Neural cell (in vitro differentiated cells): ENCODE measurements at regions not wholly inside any gene's neighbourhood (a gene's known extent, or its start where the extent isn't known, plus 50 kb on each side); places are given as distances from the start of the nearest gene placed in this dataset.

Source experiments
- H2AFZ ChIP-seq: fragments of 200-600, 300-800 bp; sonication (generic), shearing (Covaris generic); 2 replicates; pipeline ENCODE4 v1.6.0; 2014; ENCODE audit warnings: low read depth, mild to moderate bottlenecking, antibody characterized with exemption, low read length, moderate library complexity
- H3F3A ChIP-seq: fragments of 200-600 bp; shearing (Covaris generic); 2 replicates; pipeline ENCODE4 v1.6.1; 2016; ENCODE audit warnings: mild to moderate bottlenecking, moderate library complexity, mixed read lengths, antibody characterized with exemption, low read length; ENCODE audit not compliant: insufficient read depth, poor library complexity, severe bottlenecking
- H3K27ac ChIP-seq: fragments of 200-600, 300-800 bp; sonication (generic), shearing (Covaris generic); 2 replicates; pipeline ENCODE4 v1.5.1; 2014; ENCODE audit warnings: mild to moderate bottlenecking, low read length, moderate library complexity
- H3K27me3 ChIP-seq: fragments of 300-800, 200-600 bp; sonication (generic), shearing (Covaris generic); 2 replicates; pipeline ENCODE4 v1.6.0; 2014; ENCODE audit warnings: mild to moderate bottlenecking, low read depth, low read length, moderate library complexity; ENCODE audit not compliant: insufficient read depth
- H3K36me3 ChIP-seq: fragments of 300-800, 200-600 bp; sonication (generic), shearing (Covaris generic); 2 replicates; pipeline ENCODE4 v1.5.1; 2014; ENCODE audit warnings: mild to moderate bottlenecking, antibody characterized with exemption, low read length, moderate library complexity; ENCODE audit not compliant: insufficient read depth
- H3K4me2 ChIP-seq: fragments of 300-800, 200-600 bp; sonication (generic), shearing (Covaris generic); 2 replicates; pipeline ENCODE4 v1.6.0; 2014; ENCODE audit warnings: mild to moderate bottlenecking, low read length
- H3K4me3 ChIP-seq: fragments of 300-800, 200-600 bp; sonication (generic), shearing (Covaris generic); 2 replicates; pipeline ENCODE4 v1.5.1; 2014; ENCODE audit warnings: mild to moderate bottlenecking, low read length, moderate library complexity
- H3K79me2 ChIP-seq: fragments of 200-600 bp; shearing (Covaris generic); replicated peaks from 2 replicates; pipeline ENCODE4 v1.6.0; 2014; ENCODE audit warnings: mild to moderate bottlenecking, low read length, moderate library complexity; ENCODE audit not compliant: insufficient read depth
- H3K9ac ChIP-seq: fragments of 300-800, 200-600 bp; sonication (generic), shearing (Covaris generic); 2 replicates; pipeline ENCODE4 v1.6.1; 2016; ENCODE audit warnings: mild to moderate bottlenecking, low read length, mixed read lengths
- H3K9me2 ChIP-seq: fragments of 200-600 bp; shearing (Covaris generic); 2 replicates; pipeline ENCODE4 v1.6.1; 2016; ENCODE audit warnings: mild to moderate bottlenecking, low read length, mixed read lengths; ENCODE audit not compliant: insufficient read depth
- H3K9me3 ChIP-seq: fragments of 200-600, 300-800 bp; sonication (generic), shearing (Covaris generic); 2 replicates; pipeline ENCODE4 v1.6.1; 2016; ENCODE audit warnings: mild to moderate bottlenecking, mixed run types, low read length, moderate library complexity, mixed read lengths
- H4K20me1 ChIP-seq: fragments of 200-600 bp; shearing (Covaris generic); 2 replicates; pipeline ENCODE4 v1.6.1; 2016; ENCODE audit warnings: mild to moderate bottlenecking, mixed run types; ENCODE audit not compliant: insufficient read depth
- CTCF ChIP-seq: fragments of 450-650 bp; IDR thresholded peaks from 2 replicates; pipeline ENCODE4 v1.5.1; 2014; ENCODE audit warnings: antibody characterized with exemption, mild to moderate bottlenecking, moderate library complexity; ENCODE audit not compliant: poor library complexity, severe bottlenecking
- EP300 ChIP-seq: fragments of 450-650 bp; conservative IDR thresholded peaks from 2 replicates; pipeline ENCODE4 v1.6.1; 2014; ENCODE audit warnings: antibody characterized with exemption, mild to moderate bottlenecking, moderate library complexity; ENCODE audit not compliant: poor library complexity, severe bottlenecking
- EZH2 ChIP-seq: fragments of 200-600, 300-800 bp; shearing (Covaris generic), sonication (generic); IDR thresholded peaks from 2 replicates; pipeline ENCODE4 v1.6.1; 2014; ENCODE audit warnings: antibody characterized with exemption, low read length, borderline replicate concordance, mild to moderate bottlenecking; ENCODE audit not compliant: insufficient read depth, poor library complexity, severe bottlenecking
- MXI1 ChIP-seq: fragments of 450-650 bp; conservative IDR thresholded peaks from 2 replicates; pipeline ENCODE4 v1.6.1; 2014; ENCODE audit warnings: antibody characterized with exemption, mild to moderate bottlenecking; ENCODE audit not compliant: poor library complexity, severe bottlenecking
- POLR2AphosphoS5 ChIP-seq: IDR thresholded peaks from 2 replicates; pipeline ENCODE4 v1.6.1; 2012
- RAD21 ChIP-seq: fragments of 450-650 bp; conservative IDR thresholded peaks from 2 replicates; pipeline ENCODE4 v1.6.1; 2014; ENCODE audit warnings: antibody characterized with exemption, mild to moderate bottlenecking, moderate library complexity
- SMC3 ChIP-seq: fragments of 450-650 bp; conservative IDR thresholded peaks from 2 replicates; pipeline ENCODE4 v1.6.1; 2014; ENCODE audit warnings: antibody characterized with exemption, mild to moderate bottlenecking, moderate library complexity; ENCODE audit not compliant: poor library complexity
- TAF1 ChIP-seq: IDR thresholded peaks from 2 replicates; pipeline ENCODE4 v1.6.1; 2012; ENCODE audit warnings: low read depth
- TF ChIP-seq, protein P1 (sequence below): IDR thresholded peaks from 2 replicates; pipeline ENCODE4 v1.6.1; 2012; ENCODE audit warnings: borderline replicate concordance

DNA sequence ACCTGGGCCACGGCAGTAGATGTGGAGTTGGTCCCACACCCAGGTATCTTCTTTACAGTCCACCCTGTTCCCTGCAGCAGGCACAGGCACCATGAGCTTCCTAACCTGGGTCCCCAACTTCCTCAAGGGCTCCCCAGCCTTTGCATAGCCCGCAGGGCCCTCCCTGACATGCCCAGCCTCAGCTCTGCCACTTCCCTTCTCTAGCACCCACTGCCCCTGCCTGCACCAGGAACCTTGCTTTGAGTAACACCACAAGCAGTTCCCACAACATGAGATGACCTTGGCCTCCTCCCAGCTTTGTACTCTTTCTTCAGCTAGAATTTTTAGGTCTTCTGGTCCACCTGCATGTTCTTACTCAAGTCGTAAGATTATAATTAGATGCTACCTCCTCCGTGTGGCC lies 92.2 kb upstream of the ZPBP start:
- H3K27ac ChIP-seq = no peak overlapping the region
- no peaks in the 10 kb centered on the region for H3K9me3 ChIP-seq
- H3K27me3 ChIP-seq = no peaks in the 10 kb centered on the region
- no peak overlapping the region for H3K9ac ChIP-seq
- no peak overlapping the region for H3K4me2 ChIP-seq
- no peak for TF ChIP-seq TAF1
- no peak for TF ChIP-seq EZH2
- TF ChIP-seq SMC3 = no peak
- TF ChIP-seq POLR2AphosphoS5 = no peak
- TF ChIP-seq CTCF = no peak
- TF ChIP-seq EP300 = no peak
- no peak for TF ChIP-seq RAD21
- TF ChIP-seq, protein P1, sequence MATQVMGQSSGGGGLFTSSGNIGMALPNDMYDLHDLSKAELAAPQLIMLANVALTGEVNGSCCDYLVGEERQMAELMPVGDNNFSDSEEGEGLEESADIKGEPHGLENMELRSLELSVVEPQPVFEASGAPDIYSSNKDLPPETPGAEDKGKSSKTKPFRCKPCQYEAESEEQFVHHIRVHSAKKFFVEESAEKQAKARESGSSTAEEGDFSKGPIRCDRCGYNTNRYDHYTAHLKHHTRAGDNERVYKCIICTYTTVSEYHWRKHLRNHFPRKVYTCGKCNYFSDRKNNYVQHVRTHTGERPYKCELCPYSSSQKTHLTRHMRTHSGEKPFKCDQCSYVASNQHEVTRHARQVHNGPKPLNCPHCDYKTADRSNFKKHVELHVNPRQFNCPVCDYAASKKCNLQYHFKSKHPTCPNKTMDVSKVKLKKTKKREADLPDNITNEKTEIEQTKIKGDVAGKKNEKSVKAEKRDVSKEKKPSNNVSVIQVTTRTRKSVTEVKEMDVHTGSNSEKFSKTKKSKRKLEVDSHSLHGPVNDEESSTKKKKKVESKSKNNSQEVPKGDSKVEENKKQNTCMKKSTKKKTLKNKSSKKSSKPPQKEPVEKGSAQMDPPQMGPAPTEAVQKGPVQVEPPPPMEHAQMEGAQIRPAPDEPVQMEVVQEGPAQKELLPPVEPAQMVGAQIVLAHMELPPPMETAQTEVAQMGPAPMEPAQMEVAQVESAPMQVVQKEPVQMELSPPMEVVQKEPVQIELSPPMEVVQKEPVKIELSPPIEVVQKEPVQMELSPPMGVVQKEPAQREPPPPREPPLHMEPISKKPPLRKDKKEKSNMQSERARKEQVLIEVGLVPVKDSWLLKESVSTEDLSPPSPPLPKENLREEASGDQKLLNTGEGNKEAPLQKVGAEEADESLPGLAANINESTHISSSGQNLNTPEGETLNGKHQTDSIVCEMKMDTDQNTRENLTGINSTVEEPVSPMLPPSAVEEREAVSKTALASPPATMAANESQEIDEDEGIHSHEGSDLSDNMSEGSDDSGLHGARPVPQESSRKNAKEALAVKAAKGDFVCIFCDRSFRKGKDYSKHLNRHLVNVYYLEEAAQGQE = no peak
- no peak for TF ChIP-seq MXI1
- H4K20me1 ChIP-seq = no peaks in the 10 kb centered on the region
- no peak overlapping the region for H2AFZ ChIP-seq
- H3K4me3 ChIP-seq = no peak overlapping the region
- no peaks in the 10 kb centered on the region for H3F3A ChIP-seq
- no peaks in the 10 kb centered on the region for H3K9me2 ChIP-seq
- H3K79me2 ChIP-seq = no peaks in the 10 kb centered on the region
- no peaks in the 10 kb centered on the region for H3K36me3 ChIP-seq

- TF ChIP-seq CTCF (no peak), TAF1 (no peak), EZH2 (no peak)
- H3K36me3 ChIP-seq = no peaks in the 10 kb centered on the region
- no peaks in the 10 kb centered on the region for H4K20me1 ChIP-seq
- H3K27me3 ChIP-seq = no peaks in the 10 kb centered on the region
- H3K4me3 ChIP-seq = no peak overlapping the region
- no peak overlapping the region for H3K27ac ChIP-seq
- no peaks in the 10 kb centered on the region for H3K9me3 ChIP-seq
- H3F3A ChIP-seq = no peaks in the 10 kb centered on the region
- H2AFZ ChIP-seq = no peak overlapping the region
- H3K9ac ChIP-seq = no peak overlapping the region
- no peaks in the 10 kb centered on the region for H3K9me2 ChIP-seq
- no peaks in the 10 kb centered on the region for H3K79me2 ChIP-seq
- H3K4me2 ChIP-seq = no peak overlapping the region
Observed at GRCh38 chr7:50184271-50184990, 91.4 kb upstream of the ZPBP start.
